OCI-LY1 (cell line): ENCODE measurements at regions not wholly inside any gene's neighbourhood (a gene's known extent, or its start where the extent isn't known, plus 50 kb on each side); places are given as distances from the start of the nearest gene placed in this dataset.

Experiments
- H2AFZ ChIP-seq: fragments of 200-600 bp; sonication (generic), shearing (Covaris generic); 2 replicates; pipeline ENCODE4 v1.6.0; 2014; ENCODE audit warnings: antibody characterized with exemption, mild to moderate bottlenecking, low read length
- H3F3A ChIP-seq: fragments of 200-600 bp; sonication (generic), shearing (Covaris generic); 2 replicates; pipeline ENCODE4 v1.6.0; 2014; ENCODE audit warnings: mild to moderate bottlenecking, antibody characterized with exemption, low read length, moderate library complexity; ENCODE audit not compliant: insufficient read depth
- H3K27ac ChIP-seq: fragments of 200-600 bp; sonication (generic); 2 replicates; pipeline ENCODE4 v1.5.1; 2014; ENCODE audit warnings: low read length, mixed run types, mild to moderate bottlenecking, low read depth; ENCODE audit not compliant: poor library complexity, severe bottlenecking
- H3K27me3 ChIP-seq: fragments of 200-600 bp; sonication (generic); 2 replicates; pipeline ENCODE4 v1.6.0; 2014; ENCODE audit warnings: antibody characterized with exemption, mild to moderate bottlenecking, low read length, moderate library complexity; ENCODE audit not compliant: insufficient read depth
- H3K36me3 ChIP-seq: fragments of 200-600 bp; sonication (generic); 2 replicates; pipeline ENCODE4 v1.6.1; 2014; ENCODE audit warnings: mild to moderate bottlenecking, antibody characterized with exemption, low read length, moderate library complexity, mixed read lengths; ENCODE audit not compliant: insufficient read depth
- H3K4me1 ChIP-seq: fragments of 200-600 bp; sonication (generic); 2 replicates; pipeline ENCODE4 v1.5.1; 2014; ENCODE audit warnings: mild to moderate bottlenecking, low read length, moderate library complexity; ENCODE audit not compliant: insufficient read depth, severe bottlenecking
- H3K4me2 ChIP-seq: fragments of 200-600 bp; sonication (generic), shearing (Covaris generic); 2 replicates; pipeline ENCODE4 v1.6.1; 2014; ENCODE audit warnings: low read length
- H3K4me3 ChIP-seq: fragments of 200-600 bp; sonication (generic); 2 replicates; pipeline ENCODE4 v1.5.1; 2014; ENCODE audit warnings: low read length, low read depth, mild to moderate bottlenecking, mixed read lengths; ENCODE audit not compliant: poor library complexity, severe bottlenecking
- H3K79me2 ChIP-seq: fragments of 200-600 bp; shearing (Covaris generic); 2 replicates; pipeline ENCODE4 v1.6.1; 2016; ENCODE audit warnings: mixed run types, low read length, mixed read lengths; ENCODE audit not compliant: insufficient read depth
- H3K9ac ChIP-seq: fragments of 200-600 bp; sonication (generic), shearing (Covaris generic); 2 replicates; pipeline ENCODE4 v1.6.1; 2014; ENCODE audit warnings: mild to moderate bottlenecking, low read length, mixed read lengths
- H3K9me2 ChIP-seq: fragments of 200-600 bp; sonication (generic), shearing (Covaris generic); 2 replicates; pipeline ENCODE4 v1.6.1; 2014; ENCODE audit warnings: low read depth, mild to moderate bottlenecking, low read length, mixed read lengths
- H3K9me3 ChIP-seq: fragments of 200-600 bp; shearing (Covaris generic); 2 replicates; pipeline ENCODE4 v1.6.1; 2014; ENCODE audit warnings: low read length, mixed read lengths
- H4K20me1 ChIP-seq: fragments of 200-600 bp; sonication (generic), shearing (Covaris generic); 2 replicates; pipeline ENCODE4 v1.6.0; 2016; ENCODE audit warnings: mild to moderate bottlenecking, low read length; ENCODE audit not compliant: insufficient read depth
- EZH2 ChIP-seq: fragments of 200-600 bp; sonication (generic), shearing (Covaris generic); IDR thresholded peaks from 2 replicates; pipeline ENCODE4 v1.8.0; 2017; ENCODE audit warnings: borderline replicate concordance, mixed run types, mild to moderate bottlenecking, antibody characterized with exemption, low read length, moderate library complexity, mixed read lengths
- TF ChIP-seq, protein P1 (sequence below): fragments of 200-600 bp; sonication (generic), shearing (Covaris generic); IDR thresholded peaks from 2 replicates; pipeline ENCODE4 v1.5.1; 2017; ENCODE audit warnings: mild to moderate bottlenecking, antibody characterized with exemption, low read length, moderate library complexity, mixed read lengths

GRCh38 chr7:16298221-16298620 is 123.1 kb downstream of the CRPPA start:
- no peak overlapping the region for H3K27ac ChIP-seq
- no peaks in the 10 kb centered on the region for H3K36me3 ChIP-seq
- H4K20me1 ChIP-seq = no peaks in the 10 kb centered on the region
- H3K4me3 ChIP-seq = no peak overlapping the region
- no peaks in the 10 kb centered on the region for H3K9me3 ChIP-seq
- no peaks in the 10 kb centered on the region for H3K79me2 ChIP-seq
- no peak for TF ChIP-seq EZH2
- TF ChIP-seq, protein P1, sequence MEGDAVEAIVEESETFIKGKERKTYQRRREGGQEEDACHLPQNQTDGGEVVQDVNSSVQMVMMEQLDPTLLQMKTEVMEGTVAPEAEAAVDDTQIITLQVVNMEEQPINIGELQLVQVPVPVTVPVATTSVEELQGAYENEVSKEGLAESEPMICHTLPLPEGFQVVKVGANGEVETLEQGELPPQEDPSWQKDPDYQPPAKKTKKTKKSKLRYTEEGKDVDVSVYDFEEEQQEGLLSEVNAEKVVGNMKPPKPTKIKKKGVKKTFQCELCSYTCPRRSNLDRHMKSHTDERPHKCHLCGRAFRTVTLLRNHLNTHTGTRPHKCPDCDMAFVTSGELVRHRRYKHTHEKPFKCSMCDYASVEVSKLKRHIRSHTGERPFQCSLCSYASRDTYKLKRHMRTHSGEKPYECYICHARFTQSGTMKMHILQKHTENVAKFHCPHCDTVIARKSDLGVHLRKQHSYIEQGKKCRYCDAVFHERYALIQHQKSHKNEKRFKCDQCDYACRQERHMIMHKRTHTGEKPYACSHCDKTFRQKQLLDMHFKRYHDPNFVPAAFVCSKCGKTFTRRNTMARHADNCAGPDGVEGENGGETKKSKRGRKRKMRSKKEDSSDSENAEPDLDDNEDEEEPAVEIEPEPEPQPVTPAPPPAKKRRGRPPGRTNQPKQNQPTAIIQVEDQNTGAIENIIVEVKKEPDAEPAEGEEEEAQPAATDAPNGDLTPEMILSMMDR = no peak
- no peak overlapping the region for H3K4me2 ChIP-seq
- H3K27me3 ChIP-seq = no peaks in the 10 kb centered on the region
- no peak overlapping the region for H2AFZ ChIP-seq
- H3K4me1 ChIP-seq = no peaks in the 10 kb centered on the region
- no peak overlapping the region for H3K9ac ChIP-seq
- no peaks in the 10 kb centered on the region for H3F3A ChIP-seq
- H3K9me2 ChIP-seq = no peaks in the 10 kb centered on the region

DNA sequence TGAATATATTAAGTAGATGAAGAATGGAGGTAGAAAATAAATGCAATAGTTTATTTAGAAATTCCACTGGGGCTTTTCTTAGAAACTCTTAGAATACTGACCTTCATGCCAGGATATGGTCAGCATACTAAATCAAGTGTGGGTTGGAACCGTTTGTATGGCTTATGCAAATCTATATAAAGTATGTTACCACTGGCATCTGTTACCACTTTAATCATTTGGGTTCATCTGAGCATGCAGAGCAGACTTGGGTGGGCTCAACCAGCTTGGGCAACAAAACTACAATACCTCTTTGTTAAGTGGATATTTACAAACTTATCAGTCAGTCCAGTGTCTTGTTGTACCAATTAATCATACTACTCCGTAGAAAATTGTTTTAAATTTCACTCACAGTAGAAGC is 125.8 kb downstream of the CRPPA start:
- H3F3A ChIP-seq = no peaks in the 10 kb centered on the region
- H3K4me2 ChIP-seq = no peak overlapping the region
- no peak overlapping the region for H2AFZ ChIP-seq
- no peaks in the 10 kb centered on the region for H4K20me1 ChIP-seq
- H3K79me2 ChIP-seq = no peaks in the 10 kb centered on the region
- H3K9me3 ChIP-seq = no peaks in the 10 kb centered on the region
- no peak overlapping the region for H3K27ac ChIP-seq
- H3K9me2 ChIP-seq = no peaks in the 10 kb centered on the region
- no peak overlapping the region for H3K4me3 ChIP-seq
- H3K36me3 ChIP-seq = no peaks in the 10 kb centered on the region
- no peaks in the 10 kb centered on the region for H3K4me1 ChIP-seq
- no peak for TF ChIP-seq EZH2
- TF ChIP-seq, protein P1 = no peak
- no peak overlapping the region for H3K9ac ChIP-seq
- H3K27me3 ChIP-seq = no peaks in the 10 kb centered on the region

GRCh38 chr7:16293669-16294425 is 127.5 kb downstream of the CRPPA start:
- no peaks in the 10 kb centered on the region for H3K9me3 ChIP-seq
- no peak overlapping the region for H3K27ac ChIP-seq
- H4K20me1 ChIP-seq = no peaks in the 10 kb centered on the region
- no peaks in the 10 kb centered on the region for H3K27me3 ChIP-seq
- H3K79me2 ChIP-seq = no peaks in the 10 kb centered on the region
- H3K4me2 ChIP-seq = no peak overlapping the region
- no peak overlapping the region for H3K4me3 ChIP-seq
- no peak overlapping the region for H3K9ac ChIP-seq
- H2AFZ ChIP-seq = no peak overlapping the region
- no peaks in the 10 kb centered on the region for H3K9me2 ChIP-seq
- no peaks in the 10 kb centered on the region for H3F3A ChIP-seq
- no peaks in the 10 kb centered on the region for H3K36me3 ChIP-seq
- no peak for TF ChIP-seq EZH2
- TF ChIP-seq, protein P1 = no peak
- H3K4me1 ChIP-seq = no peaks in the 10 kb centered on the region
